Gastroesophageal sphincter (tissue), 3 donors: ENCODE measurements at regions not wholly inside any gene's neighbourhood (a gene's known extent, or its start where the extent isn't known, plus 50 kb on each side); places are given as distances from the start of the nearest gene placed in this dataset.

Source experiments
- CTCF ChIP-seq, 4 experiments: fragments of 200-600 bp in 2 of 4; fragments of 450-650 bp in 2 of 4; sonication (generic) in 1 of 4; IDR thresholded peaks; one replicate each; pipeline ENCODE4 v1.5.1; 2017 to 2019; ENCODE audit warnings: antibody characterized with exemption in 4 of 4, mild to moderate bottlenecking in 2 of 4, moderate library complexity in 2 of 4
- EP300 ChIP-seq: sonication (generic); formaldehyde crosslinking; IDR thresholded peaks from one replicate; pipeline ENCODE4 v1.6.1; 2017; ENCODE audit warnings: antibody characterized with exemption, mild to moderate bottlenecking
- POLR2A ChIP-seq, 2 donors: fragments of 450-650 bp; IDR thresholded peaks; one replicate each; pipeline ENCODE4 v1.6.1; 2017; ENCODE audit warnings: antibody characterized with exemption in 2 of 2, mild to moderate bottlenecking in 2 of 2, moderate library complexity in 1 of 2

- TF ChIP-seq CTCF (IDR thresholded peaks at IDR 0.05) = peak in 1 of 4 experiments; percentile 51
- TF ChIP-seq EP300 = no peak
- no peak for TF ChIP-seq POLR2A (IDR thresholded peaks at IDR 0.05)
Measured at GRCh38 chr5:93894601-93895354, 153.4 kb upstream of the POU5F2 start.
